Endothelial cell of umbilical vein (primary cell): ENCODE measurements at regions not wholly inside any gene's neighbourhood (a gene's known extent, or its start where the extent isn't known, plus 50 kb on each side); places are given as distances from the start of the nearest gene placed in this dataset.

Experiments used
- BruUV-seq: library from RNA; stranded (reverse); fragments of 400-500 nt; replicated peaks from 2 replicates; lab custom pipeline; 2021; lab: Mats Ljungman, UMichigan
- CTCF ChIA-PET: fragments of 300-600, 350-600 bp; sonication (Branson Sonifier 250); formaldehyde crosslinking; loops from one replicate; lab custom pipeline; 2021; ENCODE audit warnings: antibody characterized with exemption, inconsistent platforms; lab: Charles Lee
- POLR2A ChIA-PET: fragments of 300-600, 350-600 bp; sonication (Branson Sonifier 250); formaldehyde crosslinking; loops from one replicate; lab custom pipeline; 2021; ENCODE audit warnings: antibody characterized with exemption, inconsistent platforms; lab: Charles Lee
- DNase-seq: peaks from one replicate; pipeline ENCODE4 v3.0.0-alpha.2; 2011; ENCODE audit warnings: low read depth, low spot score
- FAIRE-seq: peaks from 2 replicates; lab custom pipeline; 2011; peaks lifted over from hg19 to GRCh38; lab: Jason Lieb, UNC
- H2AFZ ChIP-seq: 2 replicates; pipeline ENCODE4 v1.6.0; 2012; ENCODE audit warnings: low read depth, low read length, control low read depth, inconsistent platforms
- H3K27ac ChIP-seq: 2 replicates; pipeline ENCODE4 v1.5.1; 2011; ENCODE audit warnings: low read depth, mild to moderate bottlenecking, control low read depth, low read length, moderate library complexity; ENCODE audit not compliant: insufficient read depth
- H3K27me3 ChIP-seq, 2 experiments: 2 replicates each; pipeline versions ENCODE4 v1.6.0 to v1.6.1; 2011; ENCODE audit warnings: low read length in 2 of 2, mixed read lengths in 1 of 2; ENCODE audit not compliant: control insufficient read depth in 2 of 2, insufficient read depth in 2 of 2
- H3K36me3 ChIP-seq, 2 experiments: 2 replicates in 1 of 2; 3 replicates in 1 of 2; pipeline ENCODE4 v1.5.1; 2011; ENCODE audit warnings: low read length in 2 of 2, mild to moderate bottlenecking in 1 of 2, moderate library complexity in 1 of 2; ENCODE audit not compliant: control insufficient read depth in 2 of 2, insufficient read depth in 2 of 2; ENCODE audit errors: extremely low read depth in 1 of 2
- H3K4me1 ChIP-seq: 3 replicates; pipeline ENCODE4 v1.5.1; 2011; ENCODE audit warnings: mild to moderate bottlenecking, low read length; ENCODE audit not compliant: control insufficient read depth, insufficient read depth; ENCODE audit errors: extremely low read depth
- H3K4me2 ChIP-seq: 2 replicates; pipeline ENCODE4 v1.6.1; 2011; ENCODE audit warnings: low read length, control low read depth, mixed read lengths; ENCODE audit not compliant: insufficient read depth
- H3K4me3 ChIP-seq, 3 experiments: fragments of 200-600 bp in 1 of 3; sonication (generic), shearing (Covaris generic) in 1 of 3; replicated peaks in 1 of 3; 2 replicates each; pipeline ENCODE4 v1.5.1; 2011 to 2016; ENCODE audit warnings: control low read depth in 3 of 3, low read length in 3 of 3, mild to moderate bottlenecking in 2 of 3, inconsistent platforms in 1 of 3, low read depth in 1 of 3, moderate library complexity in 1 of 3; ENCODE audit not compliant: insufficient read depth in 1 of 3
- H3K79me2 ChIP-seq: 2 replicates; pipeline ENCODE4 v1.6.0; 2012; ENCODE audit warnings: low read length, inconsistent platforms; ENCODE audit not compliant: control insufficient read depth, insufficient read depth
- H3K9ac ChIP-seq: replicated peaks from 2 replicates; pipeline ENCODE3; 2011; ENCODE audit warnings: low read length, control low read depth; ENCODE audit not compliant: insufficient read depth; ENCODE audit errors: extremely low read depth
- H3K9me1 ChIP-seq: replicated peaks from 3 replicates; pipeline ENCODE4 v1.6.0; 2011; ENCODE audit warnings: mild to moderate bottlenecking, low read length; ENCODE audit not compliant: control insufficient read depth, insufficient read depth; ENCODE audit errors: extremely low read depth
- H3K9me3 ChIP-seq: replicated peaks from 2 replicates; pipeline ENCODE4 v1.5.1; 2012; ENCODE audit warnings: low read length, inconsistent platforms; ENCODE audit not compliant: control insufficient read depth, insufficient read depth
- H4K20me1 ChIP-seq: replicated peaks from 2 replicates; pipeline ENCODE3; 2011; ENCODE audit warnings: mild to moderate bottlenecking, low read length; ENCODE audit not compliant: control insufficient read depth, insufficient read depth; ENCODE audit errors: extremely low read depth
- EZH2 ChIP-seq: IDR thresholded peaks from 2 replicates; pipeline ENCODE4 v1.6.1; 2012; ENCODE audit warnings: borderline replicate concordance, low read depth, mild to moderate bottlenecking, moderate library complexity, low read length, inconsistent platforms; ENCODE audit not compliant: severe bottlenecking
- FOS ChIP-seq: IDR thresholded peaks from 2 replicates; pipeline ENCODE4 v1.6.1; 2011; ENCODE audit warnings: mild to moderate bottlenecking, low read length, moderate library complexity, borderline replicate concordance; ENCODE audit not compliant: insufficient read depth
- GATA2 ChIP-seq: IDR thresholded peaks from 2 replicates; pipeline ENCODE4 v1.7.0; 2011; ENCODE audit warnings: low read depth, mild to moderate bottlenecking, moderate library complexity, mixed read lengths, low read length; ENCODE audit not compliant: insufficient read length, insufficient read depth
- JUN ChIP-seq: IDR thresholded peaks from 2 replicates; pipeline ENCODE4 v1.6.1; 2011; ENCODE audit warnings: borderline replicate concordance, low read depth; ENCODE audit not compliant: insufficient read length, insufficient read depth
- MAX ChIP-seq: IDR thresholded peaks from 2 replicates; pipeline ENCODE4 v1.6.1; 2011; ENCODE audit not compliant: insufficient read depth, insufficient read length
- MYC ChIP-seq: IDR thresholded peaks from one replicate; pipeline ENCODE4 v1.6.1; 2011; ENCODE audit warnings: mild to moderate bottlenecking, low read depth, low read length
- POLR2A ChIP-seq: IDR thresholded peaks from 2 replicates; pipeline ENCODE4 v1.6.1; 2012; ENCODE audit warnings: low read depth, mild to moderate bottlenecking, control low read depth, low read length
- POLR2AphosphoS5 ChIP-seq: IDR thresholded peaks from 2 replicates; pipeline ENCODE4 v1.6.1; 2012; ENCODE audit warnings: low read depth, mild to moderate bottlenecking, control low read depth, low read length, moderate library complexity; ENCODE audit not compliant: insufficient read depth
- dilution Hi-C: fragments of 300-500 bp; cut with MboI; formaldehyde crosslinking; loops from one replicate; pipeline ENCODE4 v1.15.0; 2019; ENCODE audit warnings: low sequenced_read_pairs; ENCODE audit not compliant: extremely low pct_ligation_motif_present
- intact Hi-C: fragments of 100-400 bp; cut with micrococcal nuclease; formaldehyde crosslinking; loops from one replicate; pipeline ENCODE4 v1.10.0; 2022
- TF ChIP-seq, protein P1 (sequence below), 2 donors: IDR thresholded peaks; 1 replicate in 1 of 2; 2 replicates in 1 of 2; pipeline ENCODE4 v1.5.1; 2011; ENCODE audit warnings: low read length in 2 of 2, mild to moderate bottlenecking in 2 of 2, moderate library complexity in 2 of 2, control low read depth in 1 of 2, inconsistent platforms in 1 of 2, low read depth in 1 of 2; ENCODE audit not compliant: insufficient read depth in 1 of 2; ENCODE audit errors: extremely low read depth in 1 of 2

- TF ChIP-seq POLR2AphosphoS5 (no peak), MYC (no peak), JUN (no peak), FOS (no peak), GATA2 (no peak), MAX (no peak), POLR2A (no peak), EZH2 (no peak)
- TF ChIP-seq, protein P1, sequence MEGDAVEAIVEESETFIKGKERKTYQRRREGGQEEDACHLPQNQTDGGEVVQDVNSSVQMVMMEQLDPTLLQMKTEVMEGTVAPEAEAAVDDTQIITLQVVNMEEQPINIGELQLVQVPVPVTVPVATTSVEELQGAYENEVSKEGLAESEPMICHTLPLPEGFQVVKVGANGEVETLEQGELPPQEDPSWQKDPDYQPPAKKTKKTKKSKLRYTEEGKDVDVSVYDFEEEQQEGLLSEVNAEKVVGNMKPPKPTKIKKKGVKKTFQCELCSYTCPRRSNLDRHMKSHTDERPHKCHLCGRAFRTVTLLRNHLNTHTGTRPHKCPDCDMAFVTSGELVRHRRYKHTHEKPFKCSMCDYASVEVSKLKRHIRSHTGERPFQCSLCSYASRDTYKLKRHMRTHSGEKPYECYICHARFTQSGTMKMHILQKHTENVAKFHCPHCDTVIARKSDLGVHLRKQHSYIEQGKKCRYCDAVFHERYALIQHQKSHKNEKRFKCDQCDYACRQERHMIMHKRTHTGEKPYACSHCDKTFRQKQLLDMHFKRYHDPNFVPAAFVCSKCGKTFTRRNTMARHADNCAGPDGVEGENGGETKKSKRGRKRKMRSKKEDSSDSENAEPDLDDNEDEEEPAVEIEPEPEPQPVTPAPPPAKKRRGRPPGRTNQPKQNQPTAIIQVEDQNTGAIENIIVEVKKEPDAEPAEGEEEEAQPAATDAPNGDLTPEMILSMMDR (IDR thresholded peaks at IDR 0.05; ENCODE audit: extremely low read depth in 1 of 2, insufficient read depth in 1 of 2, low read depth in 1 of 2, low read length in 2 of 2): no peak
- BruUV-seq: no TSS peak
- CTCF ChIA-PET: no interaction called here
Observed at GRCh38 chr9:82375041-82375440, 386.5 kb downstream of the SPATA31D1 start.

More at GRCh38 chr9:82375041-82375440, 386.5 kb downstream of the SPATA31D1 start:
- H3K9me3 ChIP-seq: no peaks in the 10 kb centered on the region
- no peak overlapping the region for H3K27ac ChIP-seq
- no peak for FAIRE-seq
- no peaks in the 10 kb centered on the region for H3K9me1 ChIP-seq
- H4K20me1 ChIP-seq: no peaks in the 10 kb centered on the region
- POLR2A ChIA-PET: no interaction called here
- H2AFZ ChIP-seq: no peak overlapping the region
- no peak overlapping the region for H3K9ac ChIP-seq
- no peaks in the 10 kb centered on the region for H3K36me3 ChIP-seq
- H3K4me1 ChIP-seq: no peaks in the 10 kb centered on the region
- DNase-seq: no peak
- dilution Hi-C loops (no loop called here), intact Hi-C loops (no loop called here)
- H3K4me3 ChIP-seq: no peak overlapping the region
- no peaks in the 10 kb centered on the region for H3K27me3 ChIP-seq
- H3K79me2 ChIP-seq: no peaks in the 10 kb centered on the region
- no peak overlapping the region for H3K4me2 ChIP-seq
